Ascending aorta (tissue), 2 donors: ENCODE measurements at regions not wholly inside any gene's neighbourhood (a gene's known extent, or its start where the extent isn't known, plus 50 kb on each side); places are given as distances from the start of the nearest gene placed in this dataset.
A peak's percentile ranks its signal among the peaks of the same experiment; 100 is the strongest.
"Not testable (repeated sequence)": the region's sequence is repeated elsewhere in the genome, so short reads cannot be mapped to it uniquely, and the experiment has no call there.

ENCODE experiments used
- DNase-seq, 2 donors: peaks; one replicate each; pipeline ENCODE4 v3.0.0-alpha.2; 2019; ENCODE audit warnings: low spot score in 2 of 2
- H3K27ac ChIP-seq, 2 donors: fragments of 200-600 bp; sonication (generic); one replicate each; pipeline ENCODE4 v1.5.1; 2016 to 2017; ENCODE audit warnings: mild to moderate bottlenecking in 1 of 2
- H3K27me3 ChIP-seq: fragments of 200-600 bp; sonication (generic); one replicate; pipeline ENCODE4 v1.5.1; 2017
- H3K36me3 ChIP-seq, 2 donors: fragments of 200-600 bp; sonication (generic); one replicate each; pipeline ENCODE4 v1.5.1; 2016
- H3K4me1 ChIP-seq, 2 donors: fragments of 200-600 bp; sonication (generic); one replicate each; pipeline ENCODE4 v1.5.1; 2016 to 2017; ENCODE audit warnings: mild to moderate bottlenecking in 1 of 2
- H3K4me3 ChIP-seq, 2 donors: fragments of 200-600 bp; sonication (generic); one replicate each; pipeline ENCODE4 v1.5.1; 2016 to 2017; ENCODE audit warnings: mild to moderate bottlenecking in 1 of 2
- H3K9me3 ChIP-seq, 2 donors: fragments of 200-600 bp; sonication (generic); one replicate each; pipeline ENCODE4 v1.5.1; 2016
- CTCF ChIP-seq, 3 experiments: fragments of 200-600 bp in 2 of 3; fragments of 450-650 bp in 1 of 3; sonication (generic) in 2 of 3; IDR thresholded peaks; one replicate each; pipeline ENCODE4 v1.5.1; 2016 to 2019; ENCODE audit warnings: antibody characterized with exemption in 3 of 3, mild to moderate bottlenecking in 1 of 3, moderate library complexity in 1 of 3
- intact Hi-C: fragments of 100-400 bp; cut with DNase I; formaldehyde crosslinking; loops from one replicate; pipeline ENCODE4 v1.15.1; 2023

GRCh38 chr20:40276301-40276700, 412.7 kb downstream of the MAFB start:
- Histone ChIP-seq H3K4me3 (no peak overlapping the region), H3K27ac (no peak overlapping the region), H3K4me1 (peaks cover 0 to 13% of the 10 kb centered on the region in 2 donors), H3K27me3 (no peaks in the 10 kb centered on the region), H3K36me3 (no peaks in the 10 kb centered on the region), H3K9me3 (no peaks in the 10 kb centered on the region)
- no peak for DNase-seq
- no peak for TF ChIP-seq CTCF (IDR thresholded peaks at IDR 0.05)
- intact Hi-C loops: no loop called here

DNA sequence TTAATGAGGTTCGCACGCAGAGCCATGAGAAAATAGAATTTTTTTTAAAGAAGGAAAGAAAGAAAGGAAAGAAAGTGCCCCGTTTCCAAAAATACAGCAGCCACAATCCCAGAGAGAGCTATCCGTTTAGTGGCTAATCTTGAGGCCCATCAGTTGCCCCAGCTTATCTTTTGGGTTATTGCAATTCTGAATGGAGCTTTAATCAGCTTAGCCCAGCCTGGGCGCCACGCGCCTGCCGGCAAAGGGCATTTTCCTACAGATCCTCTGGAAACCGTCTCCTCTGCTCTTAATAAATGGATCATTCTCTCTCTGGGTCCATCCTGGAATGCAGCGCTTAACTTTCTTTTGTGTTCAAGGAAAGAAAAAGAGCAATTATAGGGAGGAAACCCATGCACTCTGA, 413.3 kb downstream of the MAFB start:
- DNase-seq: no peak
- intact Hi-C loops: no loop called here
- Histone ChIP-seq H3K4me1 (peaks cover 0 to 13% of the 10 kb centered on the region in 2 donors), H3K27ac (no peak overlapping the region), H3K9me3 (no peaks in the 10 kb centered on the region), H3K27me3 (no peaks in the 10 kb centered on the region), H3K36me3 (no peaks in the 10 kb centered on the region), H3K4me3 (no peak overlapping the region)
- TF ChIP-seq CTCF (IDR thresholded peaks at IDR 0.05): no peak

DNA sequence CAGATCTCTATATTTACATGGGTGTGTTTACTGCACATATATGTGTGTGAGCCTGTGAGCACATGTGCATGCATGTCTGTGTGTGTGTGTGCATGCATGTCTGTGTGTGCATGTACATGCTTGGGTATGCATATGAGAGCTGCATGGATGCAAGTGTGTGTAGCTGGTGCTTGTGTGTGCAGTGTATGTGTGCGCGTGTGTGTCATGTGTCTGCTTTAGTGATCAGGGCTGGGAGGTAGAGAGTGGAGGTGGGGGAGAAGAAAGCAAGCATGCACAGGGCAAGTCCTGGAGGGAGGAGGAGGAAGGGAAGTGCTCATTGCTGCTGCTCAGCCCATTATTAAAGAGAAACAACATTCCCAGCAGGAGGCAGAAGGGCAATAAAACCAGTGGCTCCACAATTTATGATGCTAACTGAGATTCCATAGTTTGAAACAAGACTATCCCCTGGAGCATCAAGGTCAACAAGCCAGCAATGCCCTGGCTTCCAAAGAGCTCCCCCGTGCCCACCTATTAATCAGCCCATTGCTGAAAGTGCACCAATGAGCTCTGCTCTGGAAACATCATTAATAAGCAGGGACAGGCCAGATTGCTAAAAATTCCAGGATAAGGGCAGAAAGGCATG, 414.0 kb downstream of the MAFB start:
- Histone ChIP-seq H3K4me1 (peaks cover 0 to 13% of the 10 kb centered on the region in 2 donors), H3K4me3 (no peak overlapping the region), H3K36me3 (no peaks in the 10 kb centered on the region), H3K27me3 (no peaks in the 10 kb centered on the region), H3K27ac (no peak overlapping the region), H3K9me3 (no peaks in the 10 kb centered on the region)
- intact Hi-C loops: no loop called here
- no peak for TF ChIP-seq CTCF (IDR thresholded peaks at IDR 0.05)
- DNase-seq: no peak

GRCh38 chr20:40269274-40269673, 419.8 kb downstream of the MAFB start:
- H3K4me3 ChIP-seq, H3K4me1 ChIP-seq, DNase-seq, H3K9me3 ChIP-seq, H3K27ac ChIP-seq, H3K27me3 ChIP-seq, H3K36me3 ChIP-seq: not testable (repeated sequence)
- intact Hi-C loops: loop anchor here (10.0 kb wide), 2 partner anchors 296 to 696 kb away; no protein-coding TSS in a partner anchor

DNA sequence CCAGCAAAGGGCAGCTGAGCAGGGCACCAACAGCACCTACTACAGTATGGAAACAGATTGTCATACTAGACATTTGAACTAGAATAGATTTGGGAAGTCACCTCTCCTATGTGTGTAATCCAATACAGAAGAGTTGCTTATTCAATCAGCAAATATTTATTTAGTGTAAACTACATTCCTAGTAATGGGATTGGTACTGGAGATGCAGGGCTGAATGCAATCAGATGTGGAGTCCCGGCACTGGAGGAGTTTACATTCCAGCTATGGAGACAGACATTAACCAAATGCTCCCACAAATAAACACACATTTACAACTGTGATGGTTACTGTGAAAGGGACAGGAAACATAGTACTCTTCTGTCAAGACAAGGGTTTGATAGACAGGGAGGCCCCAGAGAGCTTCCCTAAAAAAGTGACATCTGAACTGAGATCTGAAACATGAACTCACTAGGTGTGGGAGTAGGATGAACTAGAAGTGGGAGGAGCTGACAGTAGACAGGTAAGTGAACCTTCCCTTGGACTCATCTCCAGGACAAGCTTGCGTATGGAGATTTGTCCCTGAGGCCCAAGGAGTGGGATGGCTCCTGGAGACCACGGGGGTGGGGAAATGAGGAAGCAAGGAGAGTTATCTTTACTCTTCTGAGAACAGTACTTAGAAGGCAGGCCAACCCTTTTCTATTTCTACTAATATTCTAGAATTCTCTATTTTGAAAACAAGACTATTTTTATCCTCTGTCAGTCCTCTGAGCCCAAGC, 420.5 kb downstream of the MAFB start:
- H3K4me1 ChIP-seq: no peaks in the 10 kb centered on the region
- intact Hi-C loops: loop anchor here (10.0 kb wide), 2 partner anchors 296 to 696 kb away; no protein-coding TSS in a partner anchor
- no peaks in the 10 kb centered on the region for H3K27me3 ChIP-seq
- H3K4me3 ChIP-seq: no peak overlapping the region
- DNase-seq: no peak
- no peaks in the 10 kb centered on the region for H3K9me3 ChIP-seq
- no peak overlapping the region for H3K27ac ChIP-seq
- no peaks in the 10 kb centered on the region for H3K36me3 ChIP-seq
- no peak for TF ChIP-seq CTCF (IDR thresholded peaks at IDR 0.05)

DNA sequence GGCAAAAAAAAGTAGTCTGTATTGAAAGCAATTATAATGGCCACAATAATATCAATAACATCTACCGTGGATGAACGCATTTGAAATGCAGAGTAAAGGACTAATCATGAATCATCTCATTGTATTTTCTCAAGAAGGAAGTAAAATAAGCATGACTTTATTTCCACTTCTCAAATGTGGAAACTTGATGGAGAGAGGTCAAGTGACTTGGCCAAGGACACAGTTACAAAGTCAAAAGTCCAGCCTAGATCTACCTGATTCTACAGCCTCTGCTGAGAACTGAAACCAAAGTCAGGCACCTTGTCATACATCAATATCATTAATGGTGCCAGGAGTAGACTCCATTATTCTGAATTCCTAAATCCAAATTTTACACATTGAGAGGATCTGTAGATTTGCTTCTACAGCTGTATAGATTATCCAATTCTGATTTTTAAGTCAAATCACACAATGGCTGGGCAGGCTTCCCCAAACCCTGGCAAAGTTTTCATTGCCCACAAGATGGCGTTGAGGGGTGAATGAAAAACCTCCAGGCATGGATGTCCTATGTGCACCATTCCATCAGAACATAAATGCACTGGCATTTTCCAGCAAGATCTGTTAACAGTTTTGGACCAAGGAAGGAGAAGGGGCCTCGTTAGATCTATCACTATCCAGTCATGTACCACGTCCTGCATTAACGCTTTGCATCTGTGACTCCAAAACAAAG, 423.1 kb downstream of the MAFB start:
- DNase-seq: no peak
- Histone ChIP-seq H3K9me3 (no peaks in the 10 kb centered on the region), H3K27ac (no peak overlapping the region), H3K36me3 (no peaks in the 10 kb centered on the region), H3K4me1 (no peaks in the 10 kb centered on the region), H3K27me3 (no peaks in the 10 kb centered on the region), H3K4me3 (no peak overlapping the region)
- TF ChIP-seq CTCF (IDR thresholded peaks at IDR 0.05): peak; percentile 33 to 60 (median 44)
- intact Hi-C loops: loop anchor here (1.0 to 10.0 kb wide), 3 partner anchors 299 to 699 kb away; no protein-coding TSS in a partner anchor
